Lung (tissue), 11 donors: ENCODE measurements at regions not wholly inside any gene's neighbourhood (a gene's known extent, or its start where the extent isn't known, plus 50 kb on each side); places are given as distances from the start of the nearest gene placed in this dataset.
A peak's percentile ranks its signal among the peaks of the same experiment; 100 is the strongest.

ENCODE experiments used
- ATAC-seq: fragments of 200-7000 bp; cut with Tn5 transposase; one replicate; pipeline ENCODE4 v1.9.1; 2020; ENCODE audit warnings: moderate number of reproducible peaks; ENCODE audit not compliant: insufficient read depth, low FRiP score
- DNase-seq, 3 donors: peaks; one replicate each; pipeline ENCODE4 v3.0.0-alpha.2; 2013 to 2017
- H3K27ac ChIP-seq, 2 donors: one replicate each; pipeline ENCODE4 v1.5.1; 2013; ENCODE audit warnings: mild to moderate bottlenecking in 2 of 2, moderate library complexity in 2 of 2, control low read depth in 1 of 2, inconsistent platforms in 1 of 2, low read depth in 1 of 2, low read length in 1 of 2
- H3K27me3 ChIP-seq, 3 donors: one replicate each; pipeline ENCODE4 v1.5.1; 2013; ENCODE audit warnings: low read length in 2 of 3; ENCODE audit not compliant: control insufficient read depth in 3 of 3, insufficient read depth in 3 of 3
- H3K36me3 ChIP-seq, 4 donors: one replicate each; pipeline ENCODE4 v1.5.1; 2013; ENCODE audit warnings: low read length in 4 of 4, mild to moderate bottlenecking in 1 of 4, moderate library complexity in 1 of 4; ENCODE audit not compliant: control insufficient read depth in 4 of 4, insufficient read depth in 4 of 4
- H3K4me1 ChIP-seq, 5 donors: one replicate each; pipeline ENCODE4 v1.5.1; 2013; ENCODE audit warnings: low read length in 5 of 5, mild to moderate bottlenecking in 2 of 5, moderate library complexity in 1 of 5; ENCODE audit not compliant: control insufficient read depth in 5 of 5, insufficient read depth in 5 of 5
- H3K4me3 ChIP-seq: one replicate; pipeline ENCODE4 v1.5.1; 2013; ENCODE audit warnings: mild to moderate bottlenecking, control low read depth, moderate library complexity
- H3K9ac ChIP-seq, 2 donors: one replicate each; pipeline ENCODE4 v1.5.1; 2013; ENCODE audit warnings: low read length in 2 of 2, control low read depth in 1 of 2; ENCODE audit not compliant: insufficient read depth in 1 of 2
- H3K9me3 ChIP-seq, 4 donors: one replicate each; pipeline ENCODE4 v1.5.1; 2013; ENCODE audit warnings: low read length in 3 of 4, mild to moderate bottlenecking in 1 of 4, moderate library complexity in 1 of 4; ENCODE audit not compliant: control insufficient read depth in 4 of 4, insufficient read depth in 3 of 4
- CTCF ChIP-seq: IDR thresholded peaks from 2 replicates; pipeline ENCODE4 v1.5.1; 2012; ENCODE audit warnings: mild to moderate bottlenecking; ENCODE audit errors: control extremely low read depth, extremely low read depth
- WGBS, 2 donors: extraction: QIAGEN DNeasy Blood & Tissue Kit; methylation state at CpG; one replicate each; pipeline ENCODE4 v1.1.7; 2013; 5-methylcytosine and 5-hydroxymethylcytosine counted together
- donor health status: control.
- donor health status: control.
- donor health status: Bipolar disorder and iron deficiency.
- donor health status: healthy.
- donor health status: DM: yes; HTN: yes; CAD: no.

GRCh38 chr2:234300932-234301823 lies 195.7 kb downstream of the ARL4C start:
- ATAC-seq (no peak), DNase-seq (peak; percentile 32 to 72 (median 55))
- 68 to 71% methylated on average over 18 of the region's 18 CpGs for WGBS, 2 donors
- Histone ChIP-seq H3K4me1 (peaks cover 0 to 17% (median 6%) of the 10 kb centered on the region in 5 donors), H3K9me3 (no peaks in the 10 kb centered on the region), H3K27ac (no peak overlapping the region), H3K36me3 (no peaks in the 10 kb centered on the region), H3K9ac (no peak overlapping the region), H3K4me3 (no peak overlapping the region), H3K27me3 (no peaks in the 10 kb centered on the region)
- no peak for TF ChIP-seq CTCF

DNA sequence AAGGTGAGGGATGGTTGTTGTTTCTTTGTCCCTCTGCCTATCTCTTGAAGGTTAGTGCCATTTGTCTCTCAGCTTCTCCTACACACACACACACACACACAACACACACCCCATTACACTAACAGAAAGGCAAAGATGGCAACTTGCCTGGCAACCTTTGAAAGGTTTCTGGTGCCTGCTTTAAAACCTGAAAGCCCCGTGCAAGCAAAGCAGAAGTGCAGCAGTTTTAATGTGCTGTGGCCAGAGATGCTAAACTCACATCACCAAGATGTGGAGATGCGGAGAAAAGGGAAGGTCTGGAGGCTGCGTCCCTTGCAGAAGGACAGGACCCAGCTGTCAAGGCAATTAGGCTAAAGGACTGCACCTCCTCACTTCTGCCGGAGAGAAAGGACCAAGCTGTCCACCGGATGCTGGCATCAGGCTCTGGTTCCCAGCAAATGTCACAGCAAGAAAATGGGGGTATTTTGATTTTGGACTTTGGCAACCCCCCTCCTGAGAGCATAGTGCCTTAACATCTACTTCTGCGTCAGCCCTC lies 196.4 kb downstream of the ARL4C start:
- TF ChIP-seq CTCF, result no peak
- Histone ChIP-seq H3K9me3 (no peaks in the 10 kb centered on the region), H3K4me3 (no peak overlapping the region), H3K9ac (no peak overlapping the region), H3K36me3 (no peaks in the 10 kb centered on the region), H3K27me3 (no peaks in the 10 kb centered on the region), H3K4me1 (peaks cover 0 to 17% (median 6%) of the 10 kb centered on the region in 5 donors), H3K27ac (no peak overlapping the region)
- DNase-seq (peak; percentile 34 to 56 (median 54)), ATAC-seq (no peak)
- WGBS, 2 donors, result 72 to 75% methylated on average over 6 of the region's 6 CpGs

- 79 to 82% methylated on average over 3 of the region's 3 CpGs for WGBS, 2 donors
- no peak for DNase-seq
These were observed 198.0 kb downstream of the ARL4C start for GRCh38 chr2:234298918-234299317.

More at GRCh38 chr2:234298918-234299317, 198.0 kb downstream of the ARL4C start:
- ATAC-seq, result no peak
- Histone ChIP-seq H3K9ac (no peak overlapping the region), H3K27ac (no peak overlapping the region), H3K36me3 (no peaks in the 10 kb centered on the region), H3K4me3 (no peak overlapping the region), H3K4me1 (peaks cover 0 to 17% (median 6%) of the 10 kb centered on the region in 5 donors), H3K9me3 (no peaks in the 10 kb centered on the region), H3K27me3 (no peaks in the 10 kb centered on the region)
- TF ChIP-seq CTCF, result no peak
